ENCODE measurements at regions not wholly inside any gene's neighbourhood (a gene's known extent, or its start where the extent isn't known, plus 50 kb on each side); places are given as distances from the start of the nearest gene placed in this dataset.
"Not testable (repeated sequence)": the region's sequence is repeated elsewhere in the genome, so short reads cannot be mapped to it uniquely, and the experiment has no call there.

DNA sequence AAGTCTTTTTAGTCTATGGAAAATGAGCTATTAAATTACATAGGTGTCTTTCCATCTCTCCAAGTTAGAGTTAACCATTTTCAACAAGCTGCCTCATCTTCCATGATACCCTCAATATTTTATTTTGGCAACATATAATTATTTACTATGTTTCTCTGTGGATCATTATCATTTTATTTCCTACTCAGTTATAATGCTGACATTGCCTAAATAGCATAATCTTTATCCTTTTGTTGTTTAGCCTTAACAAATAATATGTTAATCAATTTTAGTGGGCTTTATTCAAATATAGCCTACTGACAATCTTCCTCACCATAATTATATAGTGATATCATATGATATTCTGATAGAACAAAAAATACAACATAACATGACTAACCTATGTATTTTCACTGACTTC, 1044.8 kb upstream of the FOXG1 start:
- Mint-ChIP-seq H3K9me3 (peaks cover 11% of the 10 kb centered on the region), H3K4me1 (no peaks in the 10 kb centered on the region), H3K4me3 (no peak overlapping the region), H3K36me3 (ENCODE audit: low read depth) (no peaks in the 10 kb centered on the region), H3K27me3 (ENCODE audit: low read depth, poor library complexity) (no peaks in the 10 kb centered on the region), H3K27ac (no peak overlapping the region)
- TF ChIP-seq, protein P1, sequence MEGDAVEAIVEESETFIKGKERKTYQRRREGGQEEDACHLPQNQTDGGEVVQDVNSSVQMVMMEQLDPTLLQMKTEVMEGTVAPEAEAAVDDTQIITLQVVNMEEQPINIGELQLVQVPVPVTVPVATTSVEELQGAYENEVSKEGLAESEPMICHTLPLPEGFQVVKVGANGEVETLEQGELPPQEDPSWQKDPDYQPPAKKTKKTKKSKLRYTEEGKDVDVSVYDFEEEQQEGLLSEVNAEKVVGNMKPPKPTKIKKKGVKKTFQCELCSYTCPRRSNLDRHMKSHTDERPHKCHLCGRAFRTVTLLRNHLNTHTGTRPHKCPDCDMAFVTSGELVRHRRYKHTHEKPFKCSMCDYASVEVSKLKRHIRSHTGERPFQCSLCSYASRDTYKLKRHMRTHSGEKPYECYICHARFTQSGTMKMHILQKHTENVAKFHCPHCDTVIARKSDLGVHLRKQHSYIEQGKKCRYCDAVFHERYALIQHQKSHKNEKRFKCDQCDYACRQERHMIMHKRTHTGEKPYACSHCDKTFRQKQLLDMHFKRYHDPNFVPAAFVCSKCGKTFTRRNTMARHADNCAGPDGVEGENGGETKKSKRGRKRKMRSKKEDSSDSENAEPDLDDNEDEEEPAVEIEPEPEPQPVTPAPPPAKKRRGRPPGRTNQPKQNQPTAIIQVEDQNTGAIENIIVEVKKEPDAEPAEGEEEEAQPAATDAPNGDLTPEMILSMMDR (IDR thresholded peaks at IDR 0.05) = no peak
- DNase-seq = no peak

DNA sequence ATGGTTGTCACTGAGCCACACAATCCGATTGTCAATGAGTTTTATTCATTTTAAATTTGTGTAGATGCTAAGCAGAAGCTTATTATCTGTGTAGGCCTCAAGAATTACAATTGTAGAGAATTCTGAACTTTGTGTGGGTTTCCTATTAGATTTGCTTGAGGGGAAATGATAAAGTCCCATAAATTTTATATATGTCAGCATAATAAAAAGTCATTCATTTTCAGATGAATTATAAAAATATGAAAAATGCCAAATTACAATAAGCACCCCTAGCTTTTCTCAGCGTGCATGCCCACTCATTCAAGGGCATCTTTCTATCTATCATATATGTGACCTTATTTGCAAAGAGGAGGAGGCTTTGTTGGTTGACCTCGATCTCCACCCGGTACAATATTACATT, 1041.1 kb upstream of the FOXG1 start:
- TF ChIP-seq, protein P1 (IDR thresholded peaks at IDR 0.05) = no peak
- Mint-ChIP-seq H3K4me3 (no peak overlapping the region), H3K36me3 (ENCODE audit: low read depth) (no peaks in the 10 kb centered on the region), H3K4me1 (peaks cover 6% of the 10 kb centered on the region), H3K27me3 (ENCODE audit: low read depth, poor library complexity) (no peaks in the 10 kb centered on the region), H3K9me3 (no peaks in the 10 kb centered on the region), H3K27ac (no peak overlapping the region)
- no peak for DNase-seq

DNA sequence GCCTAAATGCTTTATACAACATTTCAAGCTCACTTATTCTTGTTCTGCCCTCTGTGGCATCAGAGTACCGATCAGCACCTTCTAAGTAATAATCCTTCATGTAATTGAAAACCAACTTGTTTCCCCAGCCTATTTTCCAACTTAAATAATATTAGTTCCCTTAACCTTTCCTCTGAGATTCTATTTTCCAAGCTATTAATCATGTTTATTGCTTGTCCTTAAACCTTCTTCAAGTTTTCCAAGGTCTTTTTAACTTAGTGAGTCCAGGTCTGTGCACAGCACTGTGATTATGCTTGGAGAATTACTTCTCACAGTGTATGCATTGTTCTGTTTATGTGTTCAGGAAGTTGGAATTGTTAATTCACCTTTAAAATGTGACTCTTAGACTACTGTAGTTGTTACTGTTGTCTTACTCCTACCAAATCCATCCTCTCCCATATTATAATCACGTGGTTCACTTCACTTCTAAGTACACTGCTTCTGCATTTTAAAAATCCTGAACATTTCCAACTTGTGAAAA, 1039.3 kb upstream of the FOXG1 start:
- DNase-seq = no peak
- Mint-ChIP-seq H3K4me1 (peaks cover 6% of the 10 kb centered on the region), H3K27me3 (ENCODE audit: low read depth, poor library complexity) (no peaks in the 10 kb centered on the region), H3K27ac (no peak overlapping the region), H3K4me3 (no peak overlapping the region), H3K36me3 (ENCODE audit: low read depth) (no peaks in the 10 kb centered on the region), H3K9me3 (no peaks in the 10 kb centered on the region)
- TF ChIP-seq, protein P1 (IDR thresholded peaks at IDR 0.05) = no peak

DNA sequence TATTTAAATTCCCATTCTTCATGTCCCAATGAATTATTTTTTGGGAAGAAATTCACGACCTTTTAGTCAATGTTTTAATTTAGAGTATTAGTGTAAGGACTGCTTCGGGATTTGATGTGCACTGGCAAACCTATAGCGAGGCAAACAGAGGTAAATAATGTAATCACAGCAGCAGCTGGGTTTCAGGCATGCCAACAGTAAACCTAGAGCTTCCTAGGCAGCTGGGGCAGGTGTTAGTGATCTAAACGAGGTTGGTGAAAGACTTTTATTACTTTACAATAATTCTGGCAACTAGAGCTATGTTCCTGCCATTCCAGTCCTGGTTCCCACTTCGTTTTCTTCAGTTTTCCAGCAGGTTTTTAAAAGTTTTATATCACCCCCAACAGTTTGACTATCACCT, 1036.4 kb upstream of the FOXG1 start:
- no peak for DNase-seq
- TF ChIP-seq, protein P1 (IDR thresholded peaks at IDR 0.05) = no peak
- Mint-ChIP-seq H3K27ac (no peak overlapping the region), H3K4me1 (peaks cover 6% of the 10 kb centered on the region), H3K9me3 (no peaks in the 10 kb centered on the region), H3K27me3 (ENCODE audit: low read depth, poor library complexity) (peaks cover 4% of the 10 kb centered on the region), H3K36me3 (ENCODE audit: low read depth) (no peaks in the 10 kb centered on the region), H3K4me3 (no peak overlapping the region)

DNA sequence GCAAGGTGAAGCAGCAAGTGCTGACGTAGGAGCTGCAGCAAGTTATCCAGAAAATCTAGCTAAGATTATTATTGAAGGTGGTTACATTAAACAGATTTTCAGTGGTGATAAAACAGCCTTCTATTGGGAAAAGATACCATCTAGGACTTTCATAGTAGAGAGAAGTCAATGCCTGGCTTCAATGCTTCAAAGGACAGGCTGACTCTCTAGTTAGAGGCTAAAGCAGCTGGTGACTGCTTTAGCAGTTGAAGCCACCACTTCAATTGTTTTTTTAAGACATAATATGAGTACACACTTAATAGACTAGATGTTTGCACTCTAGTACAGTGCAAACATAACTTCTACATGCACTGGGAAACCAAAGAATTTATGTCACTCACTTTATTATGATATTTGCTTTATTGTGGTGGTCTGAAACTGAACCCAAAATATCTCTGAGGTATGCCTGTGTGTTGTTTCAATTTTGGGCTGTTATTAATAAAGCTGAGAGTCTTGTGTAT, 1026.9 kb upstream of the FOXG1 start:
- H3K36me3 Mint-ChIP-seq (ENCODE audit: low read depth) = no peaks in the 10 kb centered on the region
- TF ChIP-seq, protein P1 (IDR thresholded peaks at IDR 0.05) = no peak
- DNase-seq = no peak
- H3K27ac Mint-ChIP-seq = no peak overlapping the region
- no peaks in the 10 kb centered on the region for H3K9me3 Mint-ChIP-seq
- peaks cover 4% of the 10 kb centered on the region for H3K27me3 Mint-ChIP-seq (ENCODE audit: low read depth, poor library complexity)
- no peak overlapping the region for H3K4me3 Mint-ChIP-seq
- H3K4me1 Mint-ChIP-seq = no peaks in the 10 kb centered on the region

DNA sequence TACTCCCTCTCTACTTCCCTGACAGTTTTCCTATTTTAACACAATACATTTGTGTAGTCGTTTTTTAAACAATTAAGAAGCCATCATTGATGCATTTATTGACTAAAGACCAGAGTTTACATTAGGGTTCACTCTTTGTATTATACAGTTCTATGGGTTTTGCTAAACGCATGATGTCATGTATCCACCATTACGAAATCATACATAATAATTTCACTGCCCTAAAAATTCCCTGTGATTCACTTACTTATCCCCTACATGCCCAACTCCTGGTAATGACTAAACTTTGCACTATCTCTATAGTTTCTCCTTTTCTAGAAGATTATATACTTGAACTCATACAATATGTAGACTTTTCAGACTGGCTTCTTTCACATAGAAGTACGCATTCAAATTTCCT, 1016.5 kb upstream of the FOXG1 start:
- Mint-ChIP-seq H3K4me3 (no peak overlapping the region), H3K27ac (no peak overlapping the region), H3K9me3 (no peaks in the 10 kb centered on the region), H3K36me3 (ENCODE audit: low read depth) (no peaks in the 10 kb centered on the region), H3K27me3 (ENCODE audit: low read depth, poor library complexity) (no peaks in the 10 kb centered on the region), H3K4me1 (peaks cover 9% of the 10 kb centered on the region)
- TF ChIP-seq, protein P1 (IDR thresholded peaks at IDR 0.05) = no peak
- no peak for DNase-seq

DNA sequence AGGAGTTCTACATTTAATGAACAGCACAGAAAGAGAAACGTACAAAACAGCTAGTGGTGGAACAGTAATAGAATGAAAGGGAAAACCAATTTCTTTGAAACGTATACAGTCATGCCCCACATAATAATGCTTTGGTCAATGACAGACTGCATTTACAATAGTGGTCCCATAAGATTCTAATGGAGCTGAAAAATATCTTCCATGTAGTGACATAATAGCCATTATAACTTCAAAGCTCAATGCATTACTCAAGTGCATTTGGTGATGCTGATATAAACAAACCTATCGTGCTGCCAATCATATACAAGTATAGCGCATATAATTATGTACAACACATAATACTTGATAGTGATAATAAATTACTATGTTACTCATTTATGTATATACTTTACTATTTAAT, 1008.9 kb upstream of the FOXG1 start:
- H3K36me3 Mint-ChIP-seq (ENCODE audit: low read depth); H3K27ac Mint-ChIP-seq; H3K4me3 Mint-ChIP-seq; H3K27me3 Mint-ChIP-seq (ENCODE audit: low read depth, poor library complexity); H3K4me1 Mint-ChIP-seq; DNase-seq; H3K9me3 Mint-ChIP-seq: not testable (repeated sequence)

DNA sequence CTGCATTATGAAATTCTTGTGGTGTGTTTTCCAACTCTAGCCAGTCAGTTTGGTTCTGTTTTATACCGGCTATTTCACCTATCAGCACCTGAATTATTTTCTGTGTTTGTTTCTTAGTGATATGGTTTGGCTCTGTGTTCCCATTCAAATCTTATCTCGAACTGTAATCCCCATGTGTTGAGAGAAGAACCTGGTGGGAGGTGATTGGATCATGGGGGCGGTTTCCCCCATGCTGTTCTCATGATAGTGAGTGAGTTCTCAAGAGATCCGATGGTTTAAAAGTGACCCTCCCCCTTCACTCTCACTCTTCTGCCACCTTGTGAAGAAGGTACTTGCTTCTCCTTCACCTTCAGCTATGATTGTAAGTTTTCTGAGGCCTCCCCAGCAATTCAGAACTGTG, 1006.2 kb upstream of the FOXG1 start:
- H3K4me3 Mint-ChIP-seq; H3K4me1 Mint-ChIP-seq; H3K36me3 Mint-ChIP-seq (ENCODE audit: low read depth); H3K27ac Mint-ChIP-seq; H3K27me3 Mint-ChIP-seq (ENCODE audit: low read depth, poor library complexity); DNase-seq: not testable (repeated sequence)
- H3K9me3 Mint-ChIP-seq = peaks cover 10% of the 10 kb centered on the region

Data from nephron progenitor cell (in vitro differentiated cells).